HG03103 (cell line): ENCODE measurements at regions not wholly inside any gene's neighbourhood (a gene's known extent, or its start where the extent isn't known, plus 50 kb on each side); places are given as distances from the start of the nearest gene placed in this dataset.
"Not testable (repeated sequence)": the region's sequence is repeated elsewhere in the genome, so short reads cannot be mapped to it uniquely, and the experiment has no call there.

ENCODE experiments used
- ATAC-seq: cut with Tn5 transposase; IDR thresholded peaks from one replicate; pipeline ENCODE4 v1.9.1; 2021; ENCODE audit warnings: low read depth; ENCODE audit not compliant: unreplicated experiment

DNA sequence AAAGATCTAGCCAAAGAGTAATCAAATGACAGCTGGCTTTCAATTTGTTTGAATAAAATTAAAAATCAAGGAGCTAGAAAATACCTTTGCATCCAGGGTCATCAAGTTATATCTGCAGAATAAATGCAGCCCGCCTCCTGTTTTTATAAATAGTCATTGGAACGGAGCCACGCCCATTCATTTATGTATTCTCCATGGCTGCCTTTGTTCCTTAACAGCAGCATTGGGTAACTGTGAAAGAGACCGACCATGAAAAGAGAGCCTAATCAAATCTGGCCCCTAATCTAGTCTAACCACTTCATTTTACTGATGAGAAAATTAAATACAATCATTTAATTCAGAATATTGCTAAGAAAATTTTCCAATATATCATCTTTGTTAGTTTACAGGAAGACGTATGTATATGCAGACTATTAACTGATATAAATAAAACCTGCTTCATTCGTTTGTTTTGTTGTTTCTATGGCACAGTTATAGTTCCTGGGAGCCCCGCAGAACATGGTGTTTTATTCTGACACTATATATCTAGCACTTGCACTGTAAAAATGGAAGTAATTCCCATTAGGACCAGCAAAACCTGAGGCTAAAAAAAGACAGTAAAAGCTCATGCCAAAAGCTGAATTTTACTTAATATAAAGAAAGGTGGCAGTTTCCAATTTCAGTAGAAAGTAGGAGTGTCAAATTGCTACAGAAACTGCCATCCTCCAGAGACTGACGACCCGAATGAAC is 111.8 kb upstream of the PALMD start:
- ATAC-seq: no peak

DNA sequence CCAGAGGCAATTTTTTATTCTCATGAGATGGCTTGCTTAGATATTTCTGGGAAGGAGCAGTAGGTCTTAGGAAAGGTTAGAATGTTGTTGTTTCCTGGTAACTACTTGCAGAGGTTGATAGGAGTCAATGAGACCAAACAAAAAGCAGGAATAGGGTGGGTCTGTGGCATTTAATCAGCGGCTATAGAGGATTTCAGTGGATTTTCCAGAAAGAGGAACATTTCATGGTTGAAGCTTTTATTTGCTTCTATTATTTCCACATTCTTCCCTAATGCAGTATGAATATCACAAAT is 111.3 kb upstream of the PALMD start:
- no peak for ATAC-seq

DNA sequence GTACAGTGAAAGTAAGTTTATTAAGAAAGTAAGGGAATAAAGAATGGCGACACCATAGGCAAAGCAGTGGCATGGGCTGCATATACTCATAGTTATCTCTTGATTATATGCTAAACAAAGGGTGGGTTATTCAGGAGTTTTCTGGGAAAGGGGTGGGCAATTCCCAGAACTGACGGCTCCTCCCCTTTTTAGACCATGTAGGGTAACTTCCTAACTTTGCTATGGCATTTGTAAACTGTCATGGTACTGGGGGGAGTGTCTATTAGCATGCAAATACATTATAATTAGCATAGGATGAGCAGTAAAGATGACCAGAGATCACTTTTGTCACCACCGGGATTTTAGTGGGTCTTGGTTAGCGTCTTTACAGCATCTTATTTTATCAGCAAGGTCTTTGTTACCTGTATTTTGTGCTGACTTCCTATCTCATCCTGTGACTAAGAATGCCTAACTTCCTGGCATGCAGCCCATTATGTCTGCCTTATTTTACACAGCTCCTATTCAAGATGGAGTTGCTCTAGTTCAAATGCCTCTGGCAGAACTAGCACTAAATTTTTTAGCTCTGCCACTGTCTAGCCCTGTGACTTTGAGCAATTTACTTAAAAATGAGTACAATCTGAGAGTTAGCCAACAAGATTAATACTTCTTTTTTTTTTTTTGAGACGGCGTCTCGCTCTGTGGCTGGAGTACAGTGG is 110.3 kb upstream of the PALMD start:
- no peak for ATAC-seq

DNA sequence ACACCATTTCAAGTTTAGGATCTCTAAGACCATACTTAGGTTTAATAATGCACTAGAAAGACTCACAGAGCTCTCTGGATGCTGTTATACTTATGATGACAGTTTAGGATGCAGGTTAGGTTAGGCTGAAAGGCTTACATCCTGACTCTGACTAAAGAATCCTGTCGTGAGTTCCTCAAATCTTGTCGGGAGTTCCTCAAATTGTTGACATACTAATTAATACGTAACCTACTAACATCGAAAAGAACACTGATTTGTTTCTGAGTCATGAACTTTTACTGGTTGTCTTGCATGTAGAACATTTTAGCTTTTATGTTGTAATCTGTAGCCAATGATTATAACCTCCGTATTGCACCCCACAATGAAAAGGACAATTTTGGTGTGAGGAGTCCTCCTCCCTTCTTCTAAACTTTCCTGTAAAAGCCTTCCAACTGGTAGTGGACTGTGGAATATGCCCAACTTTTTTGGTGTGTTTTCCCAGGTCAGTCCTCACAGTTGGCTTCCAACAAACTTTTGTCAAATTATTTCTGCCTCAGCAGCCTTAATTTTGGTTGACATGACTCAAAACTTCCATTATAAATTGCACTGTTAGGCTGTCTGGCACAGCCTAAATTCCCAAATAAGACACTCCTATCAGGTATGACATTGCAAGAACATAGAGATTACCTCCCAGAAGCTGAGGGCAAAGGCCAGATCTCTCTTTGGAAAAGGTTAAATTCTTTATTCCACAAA is 107.9 kb upstream of the PALMD start:
- ATAC-seq: no peak

DNA sequence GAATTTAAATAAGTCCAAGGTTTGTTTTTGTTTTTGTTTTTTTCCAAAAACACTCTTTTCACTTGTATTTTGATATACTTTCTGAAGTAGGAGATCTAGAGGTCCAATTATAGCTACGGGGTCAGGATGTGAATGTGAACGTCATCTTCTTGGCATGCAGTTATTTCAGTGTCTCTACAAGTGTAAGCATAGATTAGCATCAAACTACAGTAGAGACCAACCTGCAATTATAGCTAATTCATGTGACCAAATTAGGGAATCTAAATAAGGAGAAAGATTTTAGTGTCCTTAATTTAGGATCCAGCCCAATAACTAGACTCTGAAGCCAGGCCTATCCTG is 107.3 kb upstream of the PALMD start:
- no peak for ATAC-seq

DNA sequence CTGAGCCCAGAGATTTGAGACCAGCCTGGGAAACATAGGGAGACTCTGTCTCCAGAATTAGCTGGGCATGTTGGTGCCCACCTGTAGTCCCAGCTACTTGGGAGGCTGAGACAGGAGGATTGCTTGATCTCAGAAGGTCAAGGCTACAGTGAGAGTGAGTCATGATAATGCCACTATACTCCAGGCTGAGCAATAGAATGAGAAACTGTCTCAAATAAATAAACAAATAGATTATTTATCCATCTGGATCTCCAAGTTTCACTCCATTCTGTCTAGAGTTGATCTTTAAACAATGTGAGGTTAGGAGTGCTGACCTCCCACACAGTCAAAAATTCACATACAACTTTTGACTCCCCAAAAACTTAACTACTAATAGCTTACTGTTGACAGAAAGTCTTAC is 106.8 kb upstream of the PALMD start:
- no peak for ATAC-seq

DNA sequence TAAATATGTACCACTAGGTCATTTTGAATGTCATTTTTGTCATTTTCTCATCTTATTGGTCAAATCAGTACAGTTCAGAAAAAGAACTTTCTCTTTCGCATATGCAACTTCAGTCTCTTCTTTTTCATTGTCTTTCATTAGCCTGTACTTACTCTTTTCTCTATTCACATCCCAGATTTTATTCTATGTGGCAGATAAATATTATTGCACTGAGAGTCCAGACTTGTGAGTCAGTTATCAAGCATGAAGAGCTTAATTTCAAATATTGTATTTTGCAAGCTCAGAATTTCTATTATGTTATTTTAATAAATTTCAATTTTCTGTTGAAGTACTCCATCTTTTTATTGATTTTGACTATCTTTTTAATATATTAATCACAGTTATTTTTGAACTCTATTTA is 105.2 kb upstream of the PALMD start:
- no peak for ATAC-seq

DNA sequence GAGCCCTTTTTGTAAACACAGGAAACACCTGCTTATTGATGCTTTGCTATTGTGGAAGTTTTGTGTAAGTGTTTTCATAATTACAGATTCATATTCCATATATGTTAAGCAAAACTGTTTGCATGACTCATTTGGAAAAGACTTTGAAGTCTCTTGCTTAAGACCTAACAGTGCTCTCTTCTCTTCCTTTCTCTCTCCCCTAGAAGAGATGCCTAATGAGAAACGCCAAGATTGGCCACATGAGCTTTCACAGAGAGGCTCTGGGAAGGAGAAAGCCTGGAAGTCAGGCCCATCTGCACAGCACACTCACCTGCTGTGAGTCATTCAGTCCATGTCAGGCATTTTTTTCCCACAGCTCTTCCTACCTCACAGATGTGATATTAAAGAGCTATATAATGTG is 101.6 kb upstream of the PALMD start:
- no peak for ATAC-seq

DNA sequence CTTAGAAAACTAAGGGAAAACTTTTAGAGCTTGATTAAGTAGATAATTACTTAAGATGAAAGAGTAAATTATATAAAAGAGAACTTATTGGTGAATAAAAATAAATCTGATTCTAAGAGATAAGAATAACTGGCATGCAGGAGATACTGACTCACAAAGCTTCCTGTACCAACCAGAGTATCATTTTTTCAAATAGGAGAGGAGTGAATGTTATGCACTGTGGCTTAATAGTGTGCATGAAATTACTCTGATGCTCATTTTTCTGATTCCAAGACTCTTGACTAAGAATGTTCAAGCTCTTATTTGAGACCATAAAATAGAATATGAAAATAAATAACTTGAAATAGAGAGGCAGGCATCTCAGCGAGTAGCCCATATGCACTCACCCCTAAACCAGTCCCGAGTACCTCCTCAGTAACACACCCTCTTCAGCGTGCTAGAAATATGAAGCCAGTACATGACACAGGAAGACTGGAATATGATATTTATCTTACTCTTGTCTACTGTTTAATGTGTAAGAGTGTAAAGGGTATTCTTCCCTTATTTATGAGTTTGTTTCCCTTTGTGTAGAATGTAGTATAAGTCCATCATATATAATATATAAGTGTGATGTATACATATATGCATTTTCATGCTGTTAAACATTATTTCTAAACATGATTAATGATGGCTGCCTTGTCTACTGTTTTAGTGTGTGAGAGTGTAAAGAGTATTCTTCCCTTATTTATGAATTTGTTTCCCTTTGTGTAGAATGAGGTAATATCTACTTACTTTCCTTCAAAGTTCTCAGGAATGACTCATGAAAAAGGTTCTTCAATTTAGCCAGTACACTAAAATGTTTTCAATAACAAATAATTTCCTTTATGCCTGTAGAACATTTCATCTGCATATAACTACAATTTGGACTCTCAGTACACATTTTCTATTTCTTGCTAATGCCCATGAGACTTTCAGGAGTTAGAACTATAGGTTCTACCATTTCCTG is 99.2 kb upstream of the PALMD start:
- no peak for ATAC-seq

DNA sequence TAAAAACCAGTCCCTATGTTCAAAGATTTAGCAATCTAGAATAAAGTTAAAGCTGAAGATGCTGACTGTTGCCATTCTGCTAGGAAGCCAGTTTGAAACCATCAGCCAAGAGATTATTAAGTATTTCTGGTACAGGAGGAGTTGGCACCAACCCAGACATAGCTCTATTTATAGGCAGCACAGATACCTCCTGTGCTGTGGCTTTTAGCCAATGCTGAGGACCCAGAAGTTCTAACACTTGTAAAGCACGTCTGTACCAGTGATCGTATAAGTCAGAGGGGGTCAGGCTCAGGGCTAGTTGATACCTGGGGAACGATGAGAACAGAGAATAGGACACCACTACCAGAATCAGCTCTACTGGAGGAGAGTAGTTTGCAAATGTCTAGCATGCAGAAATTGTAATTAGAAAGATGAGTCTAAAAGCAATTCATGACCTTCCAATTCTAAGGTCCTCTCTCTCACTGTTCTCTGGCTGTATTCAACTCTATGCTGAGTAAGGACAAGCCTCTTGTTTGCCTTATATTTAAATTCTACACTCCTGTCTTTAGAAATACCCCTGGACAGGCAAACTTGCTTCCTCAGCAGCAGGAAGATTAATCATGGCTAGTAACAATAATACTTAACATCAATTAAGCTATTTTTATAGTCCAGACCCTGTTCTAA is 96.8 kb upstream of the PALMD start:
- ATAC-seq: no peak

DNA sequence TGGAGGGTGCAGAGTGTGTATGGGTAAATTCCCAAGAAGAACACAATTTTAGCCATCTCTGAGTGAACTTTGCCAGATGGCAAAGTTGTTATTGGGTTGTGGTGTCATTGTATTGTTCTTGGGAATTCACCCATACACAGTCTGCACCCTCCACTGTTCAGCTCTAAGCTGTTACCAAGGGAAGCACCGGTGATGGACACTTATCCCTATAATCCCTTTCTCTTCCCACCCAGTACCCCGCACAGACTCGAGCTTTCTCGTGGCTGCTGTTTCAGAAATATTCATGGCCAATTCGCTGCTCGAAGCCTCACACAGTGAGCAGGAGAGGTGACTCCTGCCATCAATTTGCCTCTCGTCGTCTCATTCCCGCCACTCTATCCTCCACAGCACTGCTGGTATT is 95.7 kb upstream of the PALMD start:
- no peak for ATAC-seq

DNA sequence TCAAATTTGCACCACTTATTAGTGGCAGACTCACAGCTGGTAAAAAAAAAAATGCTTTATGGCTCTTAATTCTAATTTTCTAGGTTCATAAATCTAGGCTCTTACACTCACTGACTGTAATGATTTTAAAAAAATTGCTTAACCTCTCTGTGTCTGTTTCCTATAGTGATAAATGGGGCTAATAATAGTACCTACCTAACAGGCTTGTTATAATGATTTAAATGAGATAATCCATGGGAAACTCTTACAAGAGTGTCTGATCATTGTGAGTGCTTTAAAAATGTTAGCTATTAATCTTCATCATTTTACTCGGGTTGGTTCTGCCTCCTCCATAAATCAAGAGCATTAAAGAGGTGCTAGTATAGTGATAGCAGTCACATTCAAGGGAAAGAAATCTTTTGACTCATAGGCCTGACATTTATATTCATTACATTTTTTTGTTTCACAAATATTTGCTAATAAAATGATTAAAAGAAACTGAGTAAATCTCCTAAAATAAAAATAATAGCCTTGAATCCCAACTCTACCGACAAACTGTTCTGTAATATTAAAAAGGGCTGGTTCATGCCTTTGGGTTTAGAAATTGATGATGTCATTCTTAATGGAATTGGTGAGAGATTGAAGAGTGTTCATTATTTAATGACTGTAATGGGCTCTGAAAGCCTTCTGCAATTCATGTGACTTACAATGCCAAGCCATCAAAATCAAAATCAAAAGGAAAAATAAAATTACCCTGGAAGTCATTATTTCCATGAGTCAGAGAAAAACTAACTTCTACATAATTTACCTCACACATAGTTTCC is 93.9 kb upstream of the PALMD start:
- no peak for ATAC-seq

DNA sequence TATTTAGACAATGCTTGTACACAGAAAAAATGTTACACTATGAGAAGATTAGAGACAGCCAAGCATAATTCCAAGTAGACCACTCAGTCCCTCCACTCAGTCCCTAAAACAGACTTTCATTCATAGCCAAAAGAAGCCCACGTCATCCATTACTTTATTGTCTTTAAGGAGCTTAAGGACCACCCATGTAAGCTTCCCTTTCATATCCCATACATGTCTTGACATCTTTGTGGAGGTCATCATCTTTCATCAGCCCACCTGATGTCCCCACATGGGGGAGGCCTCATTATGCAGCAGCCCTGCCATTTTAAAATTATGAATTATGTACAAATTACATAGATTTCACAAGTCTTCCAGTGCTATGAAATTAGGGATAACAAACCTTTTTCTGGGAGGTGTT is 92.6 kb upstream of the PALMD start:
- no peak for ATAC-seq

DNA sequence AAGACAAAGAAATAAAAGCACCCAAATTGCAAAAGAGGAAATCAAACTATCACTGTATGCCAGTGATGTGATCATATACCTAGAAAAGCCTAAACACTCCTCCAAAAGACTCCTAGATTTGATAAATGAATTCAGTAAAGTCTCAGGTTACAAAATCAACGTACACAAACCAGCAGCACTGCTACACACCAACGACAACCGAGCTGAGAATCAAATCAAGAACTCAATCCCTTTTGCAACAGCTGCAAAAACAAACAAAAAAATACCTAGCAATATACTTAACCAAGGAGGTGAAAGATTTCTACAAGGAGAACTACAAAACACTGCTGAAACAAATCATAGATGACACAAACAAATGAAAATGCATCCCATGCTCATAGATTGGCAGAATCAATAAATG is 92.1 kb upstream of the PALMD start:
- ATAC-seq: not testable (repeated sequence)

DNA sequence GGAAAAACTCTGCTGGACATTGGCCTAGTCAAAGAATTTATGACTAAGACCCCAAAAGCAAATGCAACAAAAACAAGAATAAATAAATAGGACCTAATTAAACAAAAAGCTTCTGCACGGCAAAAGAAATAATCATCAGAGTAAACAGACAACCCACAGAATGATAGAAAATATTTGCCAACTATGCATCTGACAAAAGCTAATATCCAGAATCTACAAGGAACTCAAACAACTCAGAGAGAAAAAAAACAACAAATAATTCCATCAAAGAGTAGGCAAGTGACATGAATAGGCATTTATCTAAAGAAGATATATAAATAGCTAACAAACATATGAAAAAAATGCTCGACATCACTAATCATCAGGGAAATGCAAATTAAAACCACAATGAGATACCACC is 91.2 kb upstream of the PALMD start:
- ATAC-seq: no peak

DNA sequence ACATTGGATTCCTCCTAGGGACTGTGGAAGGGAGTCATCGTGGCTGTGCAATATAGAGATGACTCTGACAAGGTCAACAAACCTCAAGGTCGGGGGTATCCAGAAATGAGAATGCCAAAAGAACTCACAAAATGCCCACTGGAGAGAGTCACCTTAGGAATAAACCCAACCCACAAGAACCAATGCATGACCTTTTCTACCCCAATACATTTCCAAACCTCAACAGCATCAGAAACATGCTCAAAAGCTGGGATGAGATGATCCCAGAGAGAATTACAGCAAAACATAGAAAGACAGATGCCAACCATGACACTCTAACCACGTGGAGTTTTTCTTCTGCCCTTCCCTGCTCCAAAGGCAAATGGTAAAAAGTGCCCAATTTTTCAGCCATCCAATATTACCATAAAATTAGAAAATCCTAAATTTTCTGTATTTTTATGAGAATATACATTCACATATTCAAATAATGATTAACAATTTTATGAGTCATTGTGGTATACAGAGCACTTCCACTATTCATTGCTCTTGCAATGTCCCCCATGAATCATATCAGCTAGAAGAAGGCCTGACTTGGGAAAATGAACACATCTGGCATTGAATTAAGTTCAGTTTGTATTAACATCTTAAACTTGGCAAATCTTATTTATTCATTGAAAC is 88.2 kb upstream of the PALMD start:
- no peak for ATAC-seq

DNA sequence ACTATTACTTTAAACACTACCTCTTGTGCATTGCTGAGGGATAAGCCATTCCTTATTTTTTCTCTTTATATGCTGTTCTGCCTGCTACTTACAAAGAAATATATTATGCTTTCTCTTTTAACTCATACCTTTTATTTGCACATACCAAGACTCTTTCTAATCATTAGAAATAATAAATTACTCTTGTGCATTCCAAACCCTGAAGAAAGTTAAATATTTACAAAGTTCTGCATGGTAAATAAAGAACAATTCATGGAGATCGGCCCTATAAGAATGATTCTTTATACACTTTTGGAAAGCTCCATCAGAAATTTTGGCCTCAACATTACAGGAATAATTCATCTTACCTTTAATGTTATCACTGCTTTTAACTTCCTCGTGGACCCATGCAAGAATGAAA is 86.7 kb upstream of the PALMD start:
- ATAC-seq: no peak

DNA sequence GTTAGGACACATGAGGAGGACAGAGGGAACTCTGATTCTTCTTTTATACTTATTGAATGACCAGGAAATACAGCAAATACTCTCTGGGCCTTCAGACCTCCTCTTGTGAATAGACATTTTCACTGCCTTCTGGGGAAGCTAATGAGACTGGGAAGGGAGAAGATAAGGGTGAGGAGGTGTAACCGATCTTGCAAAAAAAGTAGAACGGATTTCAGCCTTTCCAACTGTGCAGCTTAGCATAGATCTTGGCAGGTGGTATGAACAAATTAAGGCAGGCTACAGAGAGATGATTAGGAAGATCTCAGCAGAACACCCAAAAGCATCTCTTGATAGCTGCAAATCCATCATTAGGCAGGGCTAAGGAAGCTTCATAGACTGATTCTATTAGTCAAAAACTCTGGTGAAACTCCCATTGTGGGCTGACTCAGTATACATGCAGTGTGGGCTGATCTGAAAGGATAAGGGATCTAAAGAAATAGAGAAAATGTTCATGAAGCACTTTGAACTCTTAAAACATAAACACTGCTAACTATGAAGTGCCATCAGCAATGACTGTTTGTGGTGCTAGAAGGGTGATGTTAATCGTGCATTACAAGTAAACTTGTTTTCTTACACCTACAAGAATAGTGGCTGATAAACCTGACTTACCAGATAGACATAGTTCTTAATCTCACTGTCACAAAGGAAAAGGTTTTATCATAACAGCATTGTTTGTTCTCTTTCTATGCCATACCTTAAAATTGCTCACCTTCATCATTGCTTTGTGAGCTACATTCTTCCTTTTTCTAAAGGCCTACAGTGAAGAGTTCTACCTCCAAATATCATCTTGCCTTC is 85.5 kb upstream of the PALMD start:
- ATAC-seq: no peak
